Cardiac muscle cell (in vitro differentiated cells and primary cell): ENCODE measurements at regions not wholly inside any gene's neighbourhood (a gene's known extent, or its start where the extent isn't known, plus 50 kb on each side); places are given as distances from the start of the nearest gene placed in this dataset.
"Not testable (repeated sequence)": the region's sequence is repeated elsewhere in the genome, so short reads cannot be mapped to it uniquely, and the experiment has no call there.

ENCODE experiments used
- DNase-seq, 2 donors: peaks; one replicate each; pipeline versions ENCODE4 v3.0.0 to v3.0.0-alpha.2; 2010 to 2017; ENCODE audit warnings: low read depth in 1 of 2, low spot score in 1 of 2
- H3K27ac ChIP-seq: fragments of 200-600 bp; sonication (generic); 2 replicates; pipeline ENCODE4 v1.5.1; 2016
- H3K27me3 ChIP-seq: fragments of 200-600 bp; sonication (generic); 2 replicates; pipeline ENCODE4 v1.6.0; 2016; ENCODE audit warnings: control low read depth
- H3K36me3 ChIP-seq: fragments of 200-600 bp; sonication (generic); 2 replicates; pipeline ENCODE4 v1.5.1; 2016; ENCODE audit warnings: control low read depth
- H3K4me1 ChIP-seq: fragments of 200-600 bp; sonication (generic); 2 replicates; pipeline ENCODE4 v1.8.1; 2017; ENCODE audit warnings: low read depth, mild to moderate bottlenecking, mixed run types
- H3K4me3 ChIP-seq: fragments of 200-600 bp; sonication (generic); 2 replicates; pipeline ENCODE4 v1.5.1; 2016; ENCODE audit warnings: mild to moderate bottlenecking
- H3K9me3 ChIP-seq: fragments of 200-600 bp; sonication (generic); 2 replicates; pipeline ENCODE4 v1.5.1; 2017; ENCODE audit warnings: low read depth, mild to moderate bottlenecking, control low read depth
- CTCF ChIP-seq: IDR thresholded peaks from 2 replicates; pipeline ENCODE4 v1.5.1; 2012; ENCODE audit warnings: low read depth, mild to moderate bottlenecking, low read length

GRCh38 chr1:30461640-30462039 is 261.7 kb downstream of the MATN1 start:
- no peak for TF ChIP-seq CTCF
- no peak overlapping the region for H3K4me3 ChIP-seq
- no peaks in the 10 kb centered on the region for H3K36me3 ChIP-seq
- no peaks in the 10 kb centered on the region for H3K9me3 ChIP-seq
- no peak overlapping the region for H3K27ac ChIP-seq
- no peaks in the 10 kb centered on the region for H3K27me3 ChIP-seq
- DNase-seq: no peak
- no peaks in the 10 kb centered on the region for H3K4me1 ChIP-seq

- TF ChIP-seq CTCF: no peak
- no peak for DNase-seq
- no peaks in the 10 kb centered on the region for H3K4me1 ChIP-seq
- no peaks in the 10 kb centered on the region for H3K9me3 ChIP-seq
- H3K36me3 ChIP-seq: no peaks in the 10 kb centered on the region
- no peak overlapping the region for H3K4me3 ChIP-seq
- H3K27ac ChIP-seq: no peak overlapping the region
- no peaks in the 10 kb centered on the region for H3K27me3 ChIP-seq
Observed at GRCh38 chr1:30460661-30461060, 262.7 kb downstream of the MATN1 start.

- not testable (repeated sequence) for H3K9me3 ChIP-seq, H3K4me3 ChIP-seq, H3K4me1 ChIP-seq, H3K27me3 ChIP-seq, H3K27ac ChIP-seq, H3K36me3 ChIP-seq, DNase-seq
Observed at GRCh38 chr1:30458730-30459485, 264.5 kb downstream of the MATN1 start.

- Histone ChIP-seq H3K27me3 (no peaks in the 10 kb centered on the region), H3K4me1 (no peaks in the 10 kb centered on the region), H3K9me3 (no peaks in the 10 kb centered on the region), H3K27ac (no peak overlapping the region), H3K4me3 (no peak overlapping the region), H3K36me3 (no peaks in the 10 kb centered on the region)
- no peak for DNase-seq
- no peak for TF ChIP-seq CTCF
Observed at GRCh38 chr1:30452925-30453324, 270.5 kb downstream of the MATN1 start.

- no peaks in the 10 kb centered on the region for H3K27me3 ChIP-seq
- no peaks in the 10 kb centered on the region for H3K36me3 ChIP-seq
- H3K9me3 ChIP-seq: no peaks in the 10 kb centered on the region
- no peak for TF ChIP-seq CTCF
- H3K27ac ChIP-seq: no peak overlapping the region
- no peaks in the 10 kb centered on the region for H3K4me1 ChIP-seq
- DNase-seq: no peak
- H3K4me3 ChIP-seq: no peak overlapping the region
Observed at GRCh38 chr1:30452170-30452569, 271.2 kb downstream of the MATN1 start.

- Histone ChIP-seq H3K27me3 (no peaks in the 10 kb centered on the region), H3K36me3 (no peaks in the 10 kb centered on the region), H3K9me3 (no peaks in the 10 kb centered on the region), H3K27ac (no peak overlapping the region), H3K4me1 (no peaks in the 10 kb centered on the region), H3K4me3 (no peak overlapping the region)
- TF ChIP-seq CTCF: no peak
- no peak for DNase-seq
Observed at GRCh38 chr1:30451532-30452125, 271.8 kb downstream of the MATN1 start.
